ENCODE measurements at regions not wholly inside any gene's neighbourhood (a gene's known extent, or its start where the extent isn't known, plus 50 kb on each side); places are given as distances from the start of the nearest gene placed in this dataset.

DNA sequence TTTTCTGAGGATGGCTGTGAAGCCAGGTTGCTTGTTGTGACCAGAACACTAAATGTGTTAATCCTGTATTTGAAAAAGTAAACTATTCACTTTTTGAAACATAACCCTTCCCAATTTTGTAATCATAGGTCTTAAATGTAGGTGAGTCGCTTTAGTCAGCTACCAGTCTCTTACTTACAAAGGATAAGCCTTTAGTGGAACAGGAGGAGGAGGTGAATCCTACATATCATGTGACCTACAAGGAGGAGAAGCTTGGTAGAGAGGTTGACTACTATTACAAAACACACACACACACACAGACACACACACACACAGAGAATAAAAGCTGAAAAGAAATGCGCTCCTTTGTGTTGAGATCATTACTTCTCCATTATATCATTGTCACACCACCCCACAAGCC, 59.9 kb upstream of the SPAG16 start:
- no peak for TF ChIP-seq CTCF (conservative IDR thresholded peaks at IDR 0.05; ENCODE audit: low read length)
- no peak for TF ChIP-seq EZH2phosphoT487 (IDR thresholded peaks at IDR 0.05; ENCODE audit: borderline replicate concordance)

Data from Loucy (cell line).